ENCODE measurements at regions not wholly inside any gene's neighbourhood (a gene's known extent, or its start where the extent isn't known, plus 50 kb on each side); places are given as distances from the start of the nearest gene placed in this dataset.

DNA sequence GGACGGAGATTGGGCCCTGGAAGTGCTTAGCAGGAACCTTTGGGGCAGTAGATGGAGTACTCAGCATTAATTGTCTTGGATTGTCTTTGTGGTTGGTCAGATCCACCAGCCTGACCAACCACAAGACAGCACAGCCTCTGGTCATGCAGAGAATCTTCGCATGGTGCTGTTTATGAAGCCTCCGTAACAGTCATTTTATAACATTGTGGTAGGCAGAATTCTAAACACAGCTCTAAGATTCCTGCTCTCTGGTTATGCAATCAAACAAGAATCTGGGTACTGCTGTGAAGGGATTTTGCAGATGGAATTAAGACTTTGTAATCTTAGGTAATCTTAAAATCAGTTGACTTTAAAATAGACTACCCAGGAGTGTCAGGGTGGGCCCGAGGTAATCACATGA, 312.2 kb upstream of the GOT2 start:
- no peak for DNase-seq (ENCODE audit: low read depth)
- H3K4me3 ChIP-seq (ENCODE audit: low read length), result no peak overlapping the region
- TF ChIP-seq, protein P1, sequence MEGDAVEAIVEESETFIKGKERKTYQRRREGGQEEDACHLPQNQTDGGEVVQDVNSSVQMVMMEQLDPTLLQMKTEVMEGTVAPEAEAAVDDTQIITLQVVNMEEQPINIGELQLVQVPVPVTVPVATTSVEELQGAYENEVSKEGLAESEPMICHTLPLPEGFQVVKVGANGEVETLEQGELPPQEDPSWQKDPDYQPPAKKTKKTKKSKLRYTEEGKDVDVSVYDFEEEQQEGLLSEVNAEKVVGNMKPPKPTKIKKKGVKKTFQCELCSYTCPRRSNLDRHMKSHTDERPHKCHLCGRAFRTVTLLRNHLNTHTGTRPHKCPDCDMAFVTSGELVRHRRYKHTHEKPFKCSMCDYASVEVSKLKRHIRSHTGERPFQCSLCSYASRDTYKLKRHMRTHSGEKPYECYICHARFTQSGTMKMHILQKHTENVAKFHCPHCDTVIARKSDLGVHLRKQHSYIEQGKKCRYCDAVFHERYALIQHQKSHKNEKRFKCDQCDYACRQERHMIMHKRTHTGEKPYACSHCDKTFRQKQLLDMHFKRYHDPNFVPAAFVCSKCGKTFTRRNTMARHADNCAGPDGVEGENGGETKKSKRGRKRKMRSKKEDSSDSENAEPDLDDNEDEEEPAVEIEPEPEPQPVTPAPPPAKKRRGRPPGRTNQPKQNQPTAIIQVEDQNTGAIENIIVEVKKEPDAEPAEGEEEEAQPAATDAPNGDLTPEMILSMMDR (conservative IDR thresholded peaks at IDR 0.05; ENCODE audit: low read depth, low read length), result no peak

DNA sequence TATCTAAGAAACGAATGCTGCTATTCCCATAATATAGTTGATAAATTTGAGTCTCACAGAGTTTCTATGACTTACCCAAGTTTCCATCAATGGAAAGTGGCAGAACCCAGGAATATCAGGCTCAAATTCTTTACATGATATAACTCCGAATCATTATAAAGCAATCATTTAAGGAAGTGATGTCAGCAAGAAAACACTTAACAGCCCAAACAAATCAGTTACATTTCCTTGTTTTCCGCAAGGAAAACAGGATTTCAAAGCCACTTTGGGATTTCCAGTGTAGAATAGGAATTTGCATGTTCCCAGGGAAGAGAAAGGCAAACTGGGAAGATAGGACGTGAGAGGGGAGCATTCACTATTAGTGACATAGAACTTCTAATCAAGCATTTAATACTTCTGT, 311.4 kb upstream of the GOT2 start:
- no peak for DNase-seq (ENCODE audit: low read depth)
- H3K4me3 ChIP-seq (ENCODE audit: low read length), result no peak overlapping the region
- TF ChIP-seq, protein P1 (conservative IDR thresholded peaks at IDR 0.05; ENCODE audit: low read depth, low read length), result no peak

DNA sequence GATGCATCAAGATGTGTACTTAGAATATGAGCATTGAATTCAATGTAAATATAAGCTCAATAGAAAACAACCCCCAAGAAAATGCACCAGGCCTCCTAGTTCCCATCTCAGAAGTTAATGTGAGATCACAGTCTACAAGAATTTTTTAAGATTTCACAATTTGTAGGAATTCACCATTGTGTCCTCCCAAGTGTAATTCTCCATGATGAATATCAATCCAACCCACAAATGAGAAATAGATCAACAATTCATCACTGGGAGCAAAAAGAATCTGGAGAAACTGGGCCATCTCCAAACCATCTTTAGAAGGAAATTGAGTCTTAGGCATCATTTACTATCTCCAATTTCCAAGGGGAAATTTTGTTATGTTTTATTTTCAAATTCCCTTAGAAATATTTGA, 310.5 kb upstream of the GOT2 start:
- DNase-seq (ENCODE audit: low read depth), result no peak
- TF ChIP-seq, protein P1 (conservative IDR thresholded peaks at IDR 0.05; ENCODE audit: low read depth, low read length), result no peak
- H3K4me3 ChIP-seq (ENCODE audit: low read length), result no peak overlapping the region

DNA sequence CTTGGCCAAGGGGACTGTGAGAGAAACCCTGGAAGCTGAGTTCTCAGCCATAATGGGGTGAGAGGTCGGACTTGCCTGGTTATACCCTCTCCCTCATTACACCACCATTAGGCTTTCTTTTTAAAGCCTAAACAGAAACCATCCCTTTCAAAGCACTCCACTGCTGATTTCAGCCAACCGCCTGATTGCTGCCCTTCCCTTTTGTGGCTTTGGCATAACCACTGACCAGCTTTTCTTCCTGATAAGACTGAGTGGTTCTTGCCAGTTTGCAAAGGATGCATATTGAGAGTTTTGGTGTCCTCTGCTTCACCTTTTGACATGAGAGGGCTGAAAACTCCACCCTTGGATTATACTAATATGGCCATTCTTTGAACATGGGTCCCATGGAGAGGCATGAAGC, 308.2 kb upstream of the GOT2 start:
- TF ChIP-seq, protein P1 (conservative IDR thresholded peaks at IDR 0.05; ENCODE audit: low read depth, low read length), result no peak
- H3K4me3 ChIP-seq (ENCODE audit: low read length), result no peak overlapping the region
- no peak for DNase-seq (ENCODE audit: low read depth)

DNA sequence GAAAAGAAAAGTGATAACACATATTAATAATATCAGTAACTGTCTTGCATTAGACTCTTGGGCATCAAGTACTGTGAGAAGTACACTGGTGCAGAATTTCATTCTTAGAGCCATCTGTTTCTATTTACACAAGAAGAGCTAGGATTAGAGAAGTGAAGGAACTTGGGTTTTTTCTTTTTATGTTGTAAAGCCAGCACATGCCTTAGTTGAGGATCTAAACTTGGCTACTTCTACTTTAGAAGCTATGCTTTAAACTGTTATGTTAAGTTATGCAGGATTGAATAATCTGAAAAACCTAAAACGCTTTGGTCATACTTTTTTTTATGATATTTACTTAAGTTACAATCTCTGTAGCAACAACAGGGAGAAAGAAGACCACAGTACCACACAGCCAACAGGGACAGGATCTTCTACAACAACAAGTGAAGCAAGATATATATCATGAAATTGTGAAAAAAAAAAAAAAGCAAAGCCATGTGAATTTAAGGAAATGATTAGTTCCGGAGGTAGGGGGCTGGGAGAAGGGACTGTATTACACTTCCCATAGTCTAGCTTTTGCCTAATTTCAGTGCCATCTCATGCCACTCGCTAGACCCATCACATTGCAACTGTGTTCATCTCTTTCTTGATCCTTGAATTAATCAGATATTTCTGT, 305.1 kb upstream of the GOT2 start:
- no peak for DNase-seq (ENCODE audit: low read depth)
- TF ChIP-seq, protein P1 (conservative IDR thresholded peaks at IDR 0.05; ENCODE audit: low read depth, low read length), result no peak
- H3K4me3 ChIP-seq (ENCODE audit: low read length), result no peak overlapping the region

DNA sequence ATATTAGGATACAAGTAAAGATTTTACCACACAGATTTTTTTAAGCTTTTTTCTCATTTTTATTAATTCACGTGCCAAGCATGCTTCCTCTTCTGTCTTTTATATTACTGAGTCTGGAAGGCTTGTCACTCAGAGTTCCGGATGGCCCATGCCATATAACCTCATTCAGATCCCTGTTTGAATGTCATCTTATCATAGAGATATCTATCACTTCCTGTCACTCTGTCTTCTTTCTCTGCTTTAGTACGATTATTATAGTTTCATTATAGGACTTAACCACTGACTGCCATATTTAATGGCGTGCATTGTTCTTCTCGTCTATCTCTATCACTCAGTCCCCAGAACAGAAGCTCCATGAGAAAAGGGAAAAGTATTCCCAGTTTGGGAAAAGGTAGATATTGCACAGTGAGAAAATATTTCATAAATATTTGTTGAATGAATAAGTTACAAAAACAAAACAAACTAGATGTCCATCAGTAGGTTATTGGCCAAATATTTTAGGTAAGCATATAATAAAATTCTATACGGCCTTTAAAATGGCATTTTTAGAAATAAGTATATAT, 296.9 kb upstream of the GOT2 start:
- no peak overlapping the region for H3K4me3 ChIP-seq (ENCODE audit: low read length)
- no peak for DNase-seq (ENCODE audit: low read depth)
- TF ChIP-seq, protein P1 (conservative IDR thresholded peaks at IDR 0.05; ENCODE audit: low read depth, low read length), result no peak

DNA sequence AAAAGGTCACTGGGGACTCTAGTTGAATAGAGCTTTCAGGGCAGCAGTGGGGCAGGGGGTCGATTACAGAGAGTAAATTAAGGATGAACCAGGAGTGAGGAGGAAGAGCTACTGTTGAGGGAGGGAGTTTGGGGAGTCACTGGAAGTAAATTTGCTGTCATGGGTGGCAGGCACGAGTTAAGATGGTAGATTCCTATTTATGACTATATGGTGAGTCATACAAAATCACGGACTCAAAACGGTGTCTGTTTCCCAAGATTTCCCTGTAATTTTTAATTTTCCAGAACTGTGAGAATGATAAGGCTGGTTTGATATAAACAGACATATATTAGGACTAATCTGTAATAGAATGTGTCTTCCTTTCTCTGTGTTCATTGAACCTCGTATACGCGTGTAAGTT, 287.6 kb upstream of the GOT2 start:
- H3K4me3 ChIP-seq (ENCODE audit: low read length), result no peak overlapping the region
- TF ChIP-seq, protein P1 (conservative IDR thresholded peaks at IDR 0.05; ENCODE audit: low read depth, low read length), result no peak
- peak; percentile 27 for DNase-seq (ENCODE audit: low read depth)
